Gastroesophageal sphincter (tissue), 4 donors: ENCODE measurements at regions not wholly inside any gene's neighbourhood (a gene's known extent, or its start where the extent isn't known, plus 50 kb on each side); places are given as distances from the start of the nearest gene placed in this dataset.

Experiments used
- ATAC-seq: fragments of 150-250 bp; one replicate; pipeline ENCODE4 v1.9.1; 2016; ENCODE audit warnings: mild to moderate bottlenecking, moderate library complexity
- H3K27ac ChIP-seq, 4 donors: fragments of 200-600 bp; sonication (generic) in 3 of 4; 1 replicate in 3 of 4; 2 replicates in 1 of 4; pipeline ENCODE4 v1.5.1; 2016 to 2019
- H3K27me3 ChIP-seq: fragments of 200-600 bp; sonication (generic); one replicate; pipeline ENCODE4 v1.5.1; 2019
- H3K36me3 ChIP-seq, 2 donors: fragments of 200-600 bp; sonication (generic); one replicate each; pipeline ENCODE4 v1.5.1; 2019; ENCODE audit warnings: control low read depth in 1 of 2
- H3K4me1 ChIP-seq, 3 donors: fragments of 200-600 bp; sonication (generic); 1 replicate in 2 of 3; 2 replicates in 1 of 3; pipeline ENCODE4 v1.5.1; 2016 to 2019; ENCODE audit warnings: control low read depth in 2 of 3
- H3K4me3 ChIP-seq, 2 donors: fragments of 200-600 bp; sonication (generic); one replicate each; pipeline ENCODE4 v1.5.1; 2019; ENCODE audit warnings: mild to moderate bottlenecking in 1 of 2, moderate library complexity in 1 of 2
- H3K9me3 ChIP-seq, 3 donors: fragments of 200-600 bp; sonication (generic); one replicate each; pipeline ENCODE4 v1.5.1; 2017 to 2019; ENCODE audit warnings: control low read depth in 2 of 3
- EP300 ChIP-seq: sonication (generic); formaldehyde crosslinking; IDR thresholded peaks from one replicate; pipeline ENCODE4 v1.6.1; 2017; ENCODE audit warnings: antibody characterized with exemption, mild to moderate bottlenecking
- POLR2A ChIP-seq, 2 donors: fragments of 450-650 bp; IDR thresholded peaks; one replicate each; pipeline ENCODE4 v1.6.1; 2017; ENCODE audit warnings: antibody characterized with exemption in 2 of 2, mild to moderate bottlenecking in 2 of 2, moderate library complexity in 1 of 2
- POLR2AphosphoS5 ChIP-seq: sonication (generic); formaldehyde crosslinking; IDR thresholded peaks from one replicate; pipeline ENCODE4 v1.6.1; 2017; ENCODE audit warnings: antibody characterized with exemption
- WGBS, 2 donors: methylation state at CpG; one replicate each; pipeline ENCODE4 v1.1.5; 2018; ENCODE audit warnings: low coverage in 1 of 2; 5-methylcytosine and 5-hydroxymethylcytosine counted together
- TF ChIP-seq, protein P1 (sequence below), 4 experiments: fragments of 200-600 bp in 2 of 4; fragments of 450-650 bp in 2 of 4; sonication (generic) in 1 of 4; IDR thresholded peaks; one replicate each; pipeline ENCODE4 v1.5.1; 2017 to 2019; ENCODE audit warnings: antibody characterized with exemption in 4 of 4, mild to moderate bottlenecking in 2 of 4, moderate library complexity in 2 of 4

DNA sequence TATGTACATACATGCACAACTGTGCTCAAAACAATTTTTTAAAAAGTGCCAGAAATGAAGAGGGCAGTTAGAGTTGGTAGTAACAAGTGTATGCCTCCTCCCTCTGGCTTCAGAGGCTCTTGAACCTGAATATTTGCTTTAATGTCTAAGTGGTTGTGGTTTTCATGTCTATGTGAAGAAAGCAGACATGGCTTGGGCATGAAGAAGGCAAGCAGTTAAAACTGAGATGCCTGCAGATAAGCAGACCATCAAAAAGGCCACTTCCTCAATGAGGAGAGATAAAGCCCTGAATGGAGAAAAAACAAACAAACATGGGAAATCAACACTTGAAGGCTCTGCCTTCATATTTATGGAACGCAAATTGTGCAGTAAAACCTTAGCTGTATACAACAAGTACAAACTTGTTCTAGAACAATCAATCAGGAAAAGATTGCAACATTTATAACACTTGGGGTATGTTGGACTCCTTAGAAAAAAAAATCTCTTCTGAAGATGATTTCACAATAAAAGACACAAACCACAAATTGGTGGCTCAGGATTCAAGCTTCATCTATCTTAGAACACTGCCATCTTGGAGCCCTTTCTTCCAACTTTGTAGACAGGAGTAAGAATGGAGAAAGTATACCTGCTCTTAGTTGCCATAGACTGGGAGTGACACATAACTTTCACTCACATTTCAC lies 52.7 kb upstream of the PLA2G4A start:
- 74% methylated on average over 1 of the region's 1 CpG; no CpG with 5 or more reads in 1 of the 2 donors for WGBS, 2 donors
- no peaks in the 10 kb centered on the region for H3K36me3 ChIP-seq

DNA sequence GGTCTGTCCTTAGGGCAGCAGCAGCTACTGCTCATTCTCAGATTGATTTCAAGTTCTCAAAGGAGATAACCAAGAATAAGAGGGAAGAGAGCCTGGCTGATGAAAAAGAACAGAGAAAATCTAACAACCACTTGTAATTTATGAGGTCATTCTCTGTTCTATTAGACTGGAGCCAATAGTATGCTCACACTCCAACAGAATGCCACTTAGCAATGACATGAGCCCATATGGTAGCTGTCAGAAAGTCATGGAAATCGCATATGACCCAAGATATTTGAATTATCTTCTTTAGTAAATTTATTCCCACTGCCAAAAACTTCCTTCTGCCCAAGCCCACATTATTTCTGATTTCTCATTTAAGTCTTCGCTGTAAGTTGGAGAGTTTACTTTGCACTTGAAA lies 53.7 kb upstream of the PLA2G4A start:
- WGBS, 2 donors: 61 to 66% methylated on average over 2 of the region's 2 CpGs

More for the DNA sequence above, 52.7 kb upstream of the PLA2G4A start:
- no peak for TF ChIP-seq EP300
- no peak for TF ChIP-seq POLR2A (IDR thresholded peaks at IDR 0.05)
- no peak for TF ChIP-seq POLR2AphosphoS5
- TF ChIP-seq, protein P1, sequence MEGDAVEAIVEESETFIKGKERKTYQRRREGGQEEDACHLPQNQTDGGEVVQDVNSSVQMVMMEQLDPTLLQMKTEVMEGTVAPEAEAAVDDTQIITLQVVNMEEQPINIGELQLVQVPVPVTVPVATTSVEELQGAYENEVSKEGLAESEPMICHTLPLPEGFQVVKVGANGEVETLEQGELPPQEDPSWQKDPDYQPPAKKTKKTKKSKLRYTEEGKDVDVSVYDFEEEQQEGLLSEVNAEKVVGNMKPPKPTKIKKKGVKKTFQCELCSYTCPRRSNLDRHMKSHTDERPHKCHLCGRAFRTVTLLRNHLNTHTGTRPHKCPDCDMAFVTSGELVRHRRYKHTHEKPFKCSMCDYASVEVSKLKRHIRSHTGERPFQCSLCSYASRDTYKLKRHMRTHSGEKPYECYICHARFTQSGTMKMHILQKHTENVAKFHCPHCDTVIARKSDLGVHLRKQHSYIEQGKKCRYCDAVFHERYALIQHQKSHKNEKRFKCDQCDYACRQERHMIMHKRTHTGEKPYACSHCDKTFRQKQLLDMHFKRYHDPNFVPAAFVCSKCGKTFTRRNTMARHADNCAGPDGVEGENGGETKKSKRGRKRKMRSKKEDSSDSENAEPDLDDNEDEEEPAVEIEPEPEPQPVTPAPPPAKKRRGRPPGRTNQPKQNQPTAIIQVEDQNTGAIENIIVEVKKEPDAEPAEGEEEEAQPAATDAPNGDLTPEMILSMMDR (IDR thresholded peaks at IDR 0.05): no peak
- Histone ChIP-seq H3K27me3 (no peaks in the 10 kb centered on the region), H3K4me3 (no peak overlapping the region), H3K9me3 (no peaks in the 10 kb centered on the region), H3K27ac (no peak overlapping the region), H3K4me1 (no peaks in the 10 kb centered on the region)
- ATAC-seq: no peak

DNA sequence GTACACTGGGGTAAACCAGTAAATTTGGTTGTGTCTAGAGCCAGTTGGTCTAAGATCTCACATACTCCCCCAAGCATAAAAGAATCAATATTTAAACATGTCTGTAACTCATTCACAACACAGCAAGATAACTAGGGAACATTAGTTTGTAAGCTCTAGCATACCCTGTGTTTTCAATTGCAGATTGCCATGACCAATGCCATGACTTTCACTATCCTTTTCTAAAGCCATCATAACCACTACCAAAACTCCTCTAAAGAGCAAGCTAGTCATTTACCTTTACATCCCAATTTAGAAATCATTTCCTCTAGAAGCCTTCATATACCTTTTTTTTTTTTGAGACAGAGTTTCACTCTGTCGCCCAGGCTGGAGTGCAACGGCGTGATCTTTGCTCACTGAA lies 56.5 kb upstream of the PLA2G4A start:
- H3K27ac ChIP-seq: no peak overlapping the region
- no peaks in the 10 kb centered on the region for H3K27me3 ChIP-seq
- ATAC-seq: no peak
- H3K36me3 ChIP-seq: no peaks in the 10 kb centered on the region
- no peak overlapping the region for H3K4me3 ChIP-seq
- TF ChIP-seq POLR2AphosphoS5 (no peak), EP300 (no peak), POLR2A (IDR thresholded peaks at IDR 0.05) (no peak)
- TF ChIP-seq, protein P1 (IDR thresholded peaks at IDR 0.05): no peak
- WGBS, 2 donors: 97 to 100% methylated on average over 3 of the region's 3 CpGs
- H3K4me1 ChIP-seq: no peaks in the 10 kb centered on the region
- H3K9me3 ChIP-seq: no peaks in the 10 kb centered on the region

More for the DNA sequence above, 53.7 kb upstream of the PLA2G4A start:
- TF ChIP-seq EP300: no peak
- TF ChIP-seq POLR2A (IDR thresholded peaks at IDR 0.05): no peak
- TF ChIP-seq, protein P1 (IDR thresholded peaks at IDR 0.05): no peak
- TF ChIP-seq POLR2AphosphoS5: no peak
- no peaks in the 10 kb centered on the region for H3K27me3 ChIP-seq
- no peaks in the 10 kb centered on the region for H3K4me1 ChIP-seq
- H3K36me3 ChIP-seq: no peaks in the 10 kb centered on the region
- no peak overlapping the region for H3K27ac ChIP-seq
- no peaks in the 10 kb centered on the region for H3K9me3 ChIP-seq
- H3K4me3 ChIP-seq: no peak overlapping the region
- ATAC-seq: no peak

DNA sequence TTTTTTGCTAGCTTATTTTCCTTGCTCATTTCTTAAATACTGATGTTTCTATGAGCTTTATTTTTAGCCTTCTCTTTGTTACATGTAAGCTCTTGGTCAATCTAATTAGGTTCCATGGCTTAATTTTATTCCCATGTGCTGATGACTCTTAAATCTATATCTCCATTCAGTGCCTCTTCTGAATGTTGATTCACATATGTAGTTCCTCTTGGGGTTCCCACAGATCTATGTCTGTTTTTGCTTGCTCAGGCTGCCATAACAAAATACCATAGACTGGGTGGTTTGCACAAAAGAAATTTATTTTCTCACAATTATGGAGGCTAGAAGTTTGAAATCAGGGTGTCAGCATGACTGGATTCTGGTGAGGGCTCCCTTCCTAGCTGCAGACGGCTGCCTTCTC lies 58.3 kb upstream of the PLA2G4A start:
- H3K36me3 ChIP-seq: no peaks in the 10 kb centered on the region
- TF ChIP-seq EP300 (no peak), POLR2AphosphoS5 (no peak)
- TF ChIP-seq, protein P1 (IDR thresholded peaks at IDR 0.05): no peak
- H3K4me3 ChIP-seq: no peak overlapping the region
- H3K27ac ChIP-seq: no peak overlapping the region
- H3K9me3 ChIP-seq: no peaks in the 10 kb centered on the region
- no peaks in the 10 kb centered on the region for H3K4me1 ChIP-seq
- ATAC-seq: no peak
- WGBS, 2 donors: 71 to 88% methylated on average over 1 of the region's 1 CpG
- no peaks in the 10 kb centered on the region for H3K27me3 ChIP-seq

DNA sequence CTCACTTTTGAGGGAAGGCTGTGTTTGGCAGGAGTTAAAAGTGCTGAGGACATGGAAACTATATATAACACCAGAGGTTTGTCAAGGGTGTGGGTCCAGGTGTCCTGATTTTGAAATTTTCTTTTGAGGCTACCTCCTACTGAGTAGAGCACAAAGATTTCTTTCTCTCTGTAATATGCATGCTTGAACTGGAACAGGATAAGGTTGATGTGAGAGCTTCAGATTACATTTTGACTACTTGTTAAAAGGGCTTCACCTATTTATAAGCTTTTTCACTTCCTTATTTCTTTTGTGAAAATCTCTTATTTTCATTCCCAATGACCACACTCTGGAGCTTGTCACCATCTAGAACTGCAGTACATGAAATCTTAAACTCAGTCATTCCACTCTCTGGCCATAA lies 59.8 kb upstream of the PLA2G4A start:
- Histone ChIP-seq H3K4me3 (no peak overlapping the region), H3K27ac (no peak overlapping the region), H3K4me1 (no peaks in the 10 kb centered on the region), H3K9me3 (no peaks in the 10 kb centered on the region), H3K36me3 (no peaks in the 10 kb centered on the region), H3K27me3 (no peaks in the 10 kb centered on the region)
- no peak for ATAC-seq
- TF ChIP-seq EP300 (no peak), POLR2AphosphoS5 (no peak), POLR2A (IDR thresholded peaks at IDR 0.05) (no peak)
- TF ChIP-seq, protein P1 (IDR thresholded peaks at IDR 0.05): no peak
